HepG2 (cell line): ENCODE measurements at regions not wholly inside any gene's neighbourhood (a gene's known extent, or its start where the extent isn't known, plus 50 kb on each side); places are given as distances from the start of the nearest gene placed in this dataset.

Experiments
- ATAC-seq: fragments of 200-7000 bp; cut with Tn5 transposase; 3 replicates; pipeline ENCODE4 v1.9.1; 2020; ENCODE audit warnings: mild to moderate bottlenecking, moderate library complexity
- BruUV-seq: library from RNA; stranded (reverse); fragments of 400-500 nt; replicated peaks from 2 replicates; lab custom pipeline; 2021; lab: Mats Ljungman, UMichigan
- CTCF ChIA-PET: fragments of 300-600 bp; formaldehyde crosslinking; extraction: SDS; loops from one replicate; lab custom pipeline; 2021; ENCODE audit warnings: low total read pairs, inconsistent platforms, low intra/inter-chr PET ratio; lab: Yijun Ruan, JAX
- POLR2A ChIA-PET: fragments of 350-600 bp; sonication (Branson Sonifier 250); formaldehyde crosslinking; loops from one replicate; lab custom pipeline; 2020; ENCODE audit warnings: antibody characterized with exemption, inconsistent platforms; lab: Yijun Ruan, JAX
- DNase-seq: peaks from one replicate; pipeline ENCODE4 v3.0.0-alpha.2; 2015; ENCODE audit warnings: low spot score
- FAIRE-seq: peaks from 3 replicates; lab custom pipeline; 2011; peaks lifted over from hg19 to GRCh38; lab: Jason Lieb, UNC
- H2AFZ ChIP-seq: one replicate; pipeline ENCODE4 v1.6.1; 2011; ENCODE audit warnings: low read length, inconsistent platforms
- H3K27ac ChIP-seq: fragments of 300-600 bp; 3 replicates; pipeline ENCODE4 v1.8.0; 2011; ENCODE audit warnings: mixed run types, mild to moderate bottlenecking, mixed read lengths, low read length, inconsistent platforms; ENCODE audit not compliant: insufficient read depth; ENCODE audit errors: extremely low read length
- H3K27me3 ChIP-seq, 2 experiments: fragments of 200-600 bp in 1 of 2; 2 replicates in 1 of 2; 3 replicates in 1 of 2; pipeline versions ENCODE4 v1.6.0 to v1.8.0; 2011; ENCODE audit warnings: low read length in 2 of 2, mild to moderate bottlenecking in 2 of 2, moderate library complexity in 2 of 2, inconsistent platforms in 1 of 2; ENCODE audit not compliant: insufficient read depth in 2 of 2, control insufficient read depth in 1 of 2
- H3K36me3 ChIP-seq, 2 experiments: fragments of 200-600 bp in 1 of 2; replicated peaks in 1 of 2; 2 replicates in 1 of 2; 3 replicates in 1 of 2; pipeline versions ENCODE4 v1.5.1 to v1.8.0; 2011; ENCODE audit warnings: low read length in 2 of 2, inconsistent platforms in 1 of 2; ENCODE audit not compliant: insufficient read depth in 2 of 2, control insufficient read depth in 1 of 2
- H3K4me1 ChIP-seq: 2 replicates; pipeline ENCODE4 v1.5.1; 2012; ENCODE audit warnings: low read length, inconsistent platforms; ENCODE audit not compliant: insufficient read depth
- H3K4me2 ChIP-seq: 2 replicates; pipeline ENCODE4 v1.6.0; 2011; ENCODE audit warnings: low read depth, low read length, inconsistent platforms
- H3K4me3 ChIP-seq, 3 experiments: fragments of 200-600 bp in 1 of 3; sonication (generic), shearing (Covaris generic) in 1 of 3; replicated peaks in 1 of 3; 2 replicates each; pipeline ENCODE4 v1.5.1; 2011 to 2016; ENCODE audit warnings: low read length in 3 of 3, inconsistent platforms in 2 of 3, low read depth in 2 of 3, mild to moderate bottlenecking in 2 of 3, control low read depth in 1 of 3, mixed read lengths in 1 of 3; ENCODE audit not compliant: insufficient read depth in 1 of 3
- H3K79me2 ChIP-seq: one replicate; pipeline ENCODE4 v1.6.1; 2011; ENCODE audit warnings: low read length, inconsistent platforms; ENCODE audit not compliant: insufficient read depth
- H3K9ac ChIP-seq: 2 replicates; pipeline ENCODE4 v1.6.0; 2011; ENCODE audit warnings: mild to moderate bottlenecking, low read depth, low read length, inconsistent platforms; ENCODE audit not compliant: insufficient read depth
- H3K9me3 ChIP-seq: 2 replicates; pipeline ENCODE4 v1.5.1; 2012; ENCODE audit warnings: mild to moderate bottlenecking, low read length
- H4K20me1 ChIP-seq: 2 replicates; pipeline ENCODE4 v1.6.0; 2011; ENCODE audit warnings: inconsistent platforms, mild to moderate bottlenecking, low read length, moderate library complexity; ENCODE audit not compliant: insufficient read depth
- CHD4 ChIP-seq: fragments of 200-600 bp; sonication (generic); IDR thresholded peaks from 2 replicates; pipeline ENCODE4 v1.7.0; 2017; ENCODE audit warnings: mild to moderate bottlenecking, low read length, borderline replicate concordance
- FOXK2 ChIP-seq: fragments of 450-650 bp; IDR thresholded peaks from 2 replicates; pipeline ENCODE4 v1.6.1; 2016
- HIVEP1 ChIP-seq: sonication (generic); formaldehyde crosslinking; IDR thresholded peaks from 2 replicates; pipeline ENCODE4 v1.4.0; 2020; ENCODE audit warnings: mild to moderate bottlenecking, missing genetic modification reagents
- IRF9 ChIP-seq: sonication (generic); formaldehyde crosslinking; IDR thresholded peaks from 2 replicates; pipeline ENCODE4 v1.8.0; 2022; ENCODE audit warnings: missing genetic modification reagents, mild to moderate bottlenecking, borderline replicate concordance
- KMT2A ChIP-seq: sonication (generic); formaldehyde crosslinking; IDR thresholded peaks from 2 replicates; pipeline ENCODE4 v1.4.0; 2020; ENCODE audit warnings: missing genetic modification reagents
- MTA3 ChIP-seq: sonication (generic); formaldehyde crosslinking; IDR thresholded peaks from 2 replicates; pipeline ENCODE4 v1.4.0; 2020; ENCODE audit warnings: missing genetic modification reagents
- TEF ChIP-seq: sonication (generic); formaldehyde crosslinking; IDR thresholded peaks from 2 replicates; pipeline ENCODE4 v1.5.0; 2020; ENCODE audit warnings: missing genetic modification reagents
- ZBTB37 ChIP-seq: sonication (generic); formaldehyde crosslinking; IDR thresholded peaks from 2 replicates; pipeline ENCODE4 v1.4.0; 2020; ENCODE audit warnings: mild to moderate bottlenecking, missing genetic modification reagents
- ZFY ChIP-seq: sonication (generic); formaldehyde crosslinking; IDR thresholded peaks from 2 replicates; pipeline ENCODE4 v1.4.0; 2020; ENCODE audit warnings: missing genetic modification reagents
- ZNF263 ChIP-seq: sonication (generic); formaldehyde crosslinking; IDR thresholded peaks from 2 replicates; pipeline ENCODE4 v1.4.0; 2020; ENCODE audit warnings: missing genetic modification reagents
- ZSCAN9 ChIP-seq: IDR thresholded peaks from 2 replicates; pipeline ENCODE4 v1.6.1; 2016; ENCODE audit warnings: borderline replicate concordance
- WGBS: methylation state at CpG from one replicate; pipeline ENCODE4 v1.1.6; 2017; ENCODE audit warnings: low lambda C conversion rate; 5-methylcytosine and 5-hydroxymethylcytosine counted together
- in situ Hi-C: cut with HindIII; loops from 2 replicates; pipeline ENCODE4 v1.10.0; 2017; ENCODE audit warnings: low pct_unique_long_range_greater_than_20kb; ENCODE audit not compliant: extremely low pct_ligation_motif_present
- intact Hi-C: fragments of 100-400 bp; cut with micrococcal nuclease; formaldehyde crosslinking; loops from one replicate; pipeline ENCODE4 v1.10.0; 2022; ENCODE audit not compliant: unreplicated experiment
- TF ChIP-seq, protein P1 (sequence below): IDR thresholded peaks from 2 replicates; pipeline ENCODE4 v1.6.1; 2016; ENCODE audit warnings: missing compliant biosample characterization, missing genetic modification reagents, borderline replicate concordance

- BruUV-seq = no TSS peak
- 38% methylated on average over 9 of the region's 18 CpGs for WGBS
- in situ Hi-C loops = no loop called here
These were observed 257.5 kb downstream of the PARP8 start for GRCh38 chr5:50923768-50924494.

More at GRCh38 chr5:50923768-50924494, 257.5 kb downstream of the PARP8 start:
- Histone ChIP-seq H3K9me3 (no peaks in the 10 kb centered on the region), H3K36me3 (no peaks in the 10 kb centered on the region), H4K20me1 (no peaks in the 10 kb centered on the region), H3K4me3 (no peak overlapping the region), H3K9ac (no peak overlapping the region), H3K27ac (no peak overlapping the region), H2AFZ (no peak overlapping the region), H3K4me1 (peaks cover 8% of the 10 kb centered on the region; the same call in 1 of the 2 replicates), H3K79me2 (no peaks in the 10 kb centered on the region), H3K27me3 (no peaks in the 10 kb centered on the region), H3K4me2 (no peak overlapping the region)
- DNase-seq (no peak), ATAC-seq (no peak), FAIRE-seq (no peak)
- POLR2A ChIA-PET = no interaction called here
- intact Hi-C loops = no loop called here
- TF ChIP-seq IRF9 (CRISPR knock-in tag) = no peak
- no peak for TF ChIP-seq ZFY (CRISPR knock-in tag)
- no peak for TF ChIP-seq MTA3 (CRISPR knock-in tag)
- no peak for TF ChIP-seq CHD4
- TF ChIP-seq, protein P1, sequence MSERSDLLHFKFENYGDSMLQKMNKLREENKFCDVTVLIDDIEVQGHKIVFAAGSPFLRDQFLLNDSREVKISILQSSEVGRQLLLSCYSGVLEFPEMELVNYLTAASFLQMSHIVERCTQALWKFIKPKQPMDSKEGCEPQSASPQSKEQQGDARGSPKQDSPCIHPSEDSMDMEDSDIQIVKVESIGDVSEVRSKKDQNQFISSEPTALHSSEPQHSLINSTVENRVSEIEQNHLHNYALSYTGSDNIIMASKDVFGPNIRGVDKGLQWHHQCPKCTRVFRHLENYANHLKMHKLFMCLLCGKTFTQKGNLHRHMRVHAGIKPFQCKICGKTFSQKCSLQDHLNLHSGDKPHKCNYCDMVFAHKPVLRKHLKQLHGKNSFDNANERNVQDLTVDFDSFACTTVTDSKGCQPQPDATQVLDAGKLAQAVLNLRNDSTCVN = no peak
- TF ChIP-seq HIVEP1 = no peak
- TF ChIP-seq TEF (CRISPR knock-in tag) = no peak
- TF ChIP-seq FOXK2 = no peak
- TF ChIP-seq ZBTB37 (CRISPR knock-in tag) = no peak
- no peak for TF ChIP-seq ZNF263 (CRISPR knock-in tag)
- TF ChIP-seq KMT2A = no peak
- TF ChIP-seq ZSCAN9 (CRISPR knock-in tag) = no peak
- CTCF ChIA-PET = no interaction called here
